Natural killer cell (primary cell): ENCODE measurements at regions not wholly inside any gene's neighbourhood (a gene's known extent, or its start where the extent isn't known, plus 50 kb on each side); places are given as distances from the start of the nearest gene placed in this dataset.
"Not testable (repeated sequence)": the region's sequence is repeated elsewhere in the genome, so short reads cannot be mapped to it uniquely, and the experiment has no call there.

Experiments
- ATAC-seq, 3 donors: fragments of 150-1000 bp in 2 of 3; fragments of 200-7000 bp in 1 of 3; cut with Tn5 transposase; 1 replicate in 1 of 3; 2 replicates in 2 of 3; pipeline ENCODE4 v1.10.0; 2021; ENCODE audit warnings: mild to moderate bottlenecking in 2 of 3, moderate library complexity in 2 of 3
- DNase-seq, 2 donors: peaks; one replicate each; pipeline versions ENCODE4 v3.0.0 to v3.0.0-alpha.2; 2013 to 2021; ENCODE audit warnings: mixed read lengths in 1 of 2
- H3K27ac ChIP-seq: one replicate; pipeline ENCODE4 v1.5.1; 2013; ENCODE audit warnings: mild to moderate bottlenecking, low read length
- H3K27me3 ChIP-seq: one replicate; pipeline ENCODE4 v1.6.1; 2013; ENCODE audit warnings: low read length; ENCODE audit not compliant: control insufficient read depth, insufficient read depth
- H3K36me3 ChIP-seq: one replicate; pipeline ENCODE4 v1.6.1; 2013; ENCODE audit warnings: low read length; ENCODE audit not compliant: control insufficient read depth, insufficient read depth
- H3K4me1 ChIP-seq: one replicate; pipeline ENCODE4 v1.6.1; 2013; ENCODE audit warnings: low read length; ENCODE audit not compliant: control insufficient read depth, insufficient read depth
- H3K4me3 ChIP-seq: one replicate; pipeline ENCODE4 v1.5.1; 2013; ENCODE audit warnings: low read length
- H3K9me3 ChIP-seq: one replicate; pipeline ENCODE4 v1.6.1; 2013; ENCODE audit warnings: low read length; ENCODE audit not compliant: control insufficient read depth, insufficient read depth
- H3K27ac Mint-ChIP-seq, 2 donors: one replicate each; pipeline ENCODE4 v1.8.0; 2022; ENCODE audit warnings: mild to moderate bottlenecking in 2 of 2, mixed read lengths in 2 of 2, moderate library complexity in 1 of 2
- H3K27me3 Mint-ChIP-seq, 2 donors: one replicate each; pipeline ENCODE4 v1.8.0; 2022; ENCODE audit warnings: low read depth in 2 of 2, mixed read lengths in 2 of 2
- H3K36me3 Mint-ChIP-seq: one replicate; pipeline ENCODE4 v1.8.0; 2022; ENCODE audit warnings: mixed read lengths
- H3K4me1 Mint-ChIP-seq, 2 donors: one replicate each; pipeline ENCODE4 v1.8.0; 2022; ENCODE audit warnings: mixed read lengths in 2 of 2
- H3K4me3 Mint-ChIP-seq: one replicate; pipeline ENCODE4 v1.8.0; 2022; ENCODE audit warnings: mild to moderate bottlenecking, moderate library complexity, mixed read lengths
- H3K9me3 Mint-ChIP-seq, 2 donors: one replicate each; pipeline ENCODE4 v1.8.0; 2022; ENCODE audit warnings: mixed read lengths in 2 of 2
- WGBS: methylation state at CpG from one replicate; pipeline ENCODE4 v1.1.7; 2013; ENCODE audit warnings: missing lambda C conversion rate; ENCODE audit not compliant: insufficient coverage; 5-methylcytosine and 5-hydroxymethylcytosine counted together
- intact Hi-C: fragments of 100-400 bp; cut with micrococcal nuclease; formaldehyde crosslinking; loops from one replicate; pipeline ENCODE4 v1.14.2; 2022
- TF ChIP-seq, protein P1 (sequence below): fragments of 200-600 bp; IDR thresholded peaks from one replicate; pipeline ENCODE4 v1.8.0; 2022; ENCODE audit warnings: antibody characterized with exemption

DNA sequence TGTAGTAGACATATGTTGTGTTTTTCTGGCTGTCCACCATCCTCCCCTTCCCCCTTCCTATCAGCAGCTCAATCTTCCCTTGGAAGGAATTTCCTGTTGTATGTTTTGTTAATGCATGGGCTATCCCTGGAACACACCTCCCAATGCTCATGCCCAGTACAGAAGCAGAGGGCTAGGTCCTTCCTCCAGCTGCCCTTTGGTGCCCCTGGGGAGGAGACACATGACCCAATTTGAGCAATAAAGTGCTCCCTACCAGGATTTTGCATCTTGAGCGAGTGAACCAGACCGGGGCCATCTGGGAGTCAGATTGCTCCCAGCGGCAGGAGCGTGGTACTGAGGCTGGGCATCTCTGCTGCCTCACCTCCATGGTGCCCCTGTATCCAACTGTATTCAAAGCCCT, 141.5 kb upstream of the MED13 start:
- no peak for DNase-seq
- Mint-ChIP-seq H3K4me3 (no peak overlapping the region), H3K36me3 (no peaks in the 10 kb centered on the region), H3K4me1 (no peaks in the 10 kb centered on the region), H3K27ac (no peak overlapping the region), H3K9me3 (no peaks in the 10 kb centered on the region), H3K27me3 (peaks cover under 1 to 4% of the 10 kb centered on the region in 2 donors)
- 91% methylated on average over 4 of the region's 4 CpGs for WGBS
- Histone ChIP-seq H3K36me3 (no peaks in the 10 kb centered on the region), H3K4me3 (no peak overlapping the region), H3K9me3 (no peaks in the 10 kb centered on the region), H3K27ac (no peak overlapping the region), H3K27me3 (no peaks in the 10 kb centered on the region), H3K4me1 (no peaks in the 10 kb centered on the region)
- intact Hi-C loops: no loop called here
- TF ChIP-seq, protein P1, sequence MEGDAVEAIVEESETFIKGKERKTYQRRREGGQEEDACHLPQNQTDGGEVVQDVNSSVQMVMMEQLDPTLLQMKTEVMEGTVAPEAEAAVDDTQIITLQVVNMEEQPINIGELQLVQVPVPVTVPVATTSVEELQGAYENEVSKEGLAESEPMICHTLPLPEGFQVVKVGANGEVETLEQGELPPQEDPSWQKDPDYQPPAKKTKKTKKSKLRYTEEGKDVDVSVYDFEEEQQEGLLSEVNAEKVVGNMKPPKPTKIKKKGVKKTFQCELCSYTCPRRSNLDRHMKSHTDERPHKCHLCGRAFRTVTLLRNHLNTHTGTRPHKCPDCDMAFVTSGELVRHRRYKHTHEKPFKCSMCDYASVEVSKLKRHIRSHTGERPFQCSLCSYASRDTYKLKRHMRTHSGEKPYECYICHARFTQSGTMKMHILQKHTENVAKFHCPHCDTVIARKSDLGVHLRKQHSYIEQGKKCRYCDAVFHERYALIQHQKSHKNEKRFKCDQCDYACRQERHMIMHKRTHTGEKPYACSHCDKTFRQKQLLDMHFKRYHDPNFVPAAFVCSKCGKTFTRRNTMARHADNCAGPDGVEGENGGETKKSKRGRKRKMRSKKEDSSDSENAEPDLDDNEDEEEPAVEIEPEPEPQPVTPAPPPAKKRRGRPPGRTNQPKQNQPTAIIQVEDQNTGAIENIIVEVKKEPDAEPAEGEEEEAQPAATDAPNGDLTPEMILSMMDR: no peak
- ATAC-seq: no peak

DNA sequence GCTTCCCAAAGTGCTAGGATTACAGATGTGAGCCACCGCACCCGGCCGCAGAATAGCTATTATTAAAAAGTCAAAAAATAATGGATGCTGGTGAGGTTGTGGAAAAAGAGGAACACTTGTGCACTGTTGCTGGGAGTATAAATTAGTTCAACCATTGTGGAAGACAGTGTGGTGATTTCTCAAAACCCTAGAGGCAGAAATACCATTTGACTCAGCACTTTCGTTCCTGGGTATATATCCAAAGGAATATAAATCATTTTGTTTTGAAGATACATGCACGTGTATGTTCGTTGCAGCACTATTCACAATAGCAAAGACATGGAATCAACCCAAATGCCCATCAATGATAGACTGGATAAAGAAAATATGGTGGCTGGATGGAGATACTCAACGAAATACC, 132.1 kb upstream of the MED13 start:
- H3K36me3 Mint-ChIP-seq, H3K4me3 ChIP-seq, H3K4me3 Mint-ChIP-seq, H3K9me3 Mint-ChIP-seq, H3K9me3 ChIP-seq, H3K27ac ChIP-seq, H3K4me1 ChIP-seq, ATAC-seq, intact Hi-C loops, H3K27ac Mint-ChIP-seq, H3K27me3 ChIP-seq, DNase-seq, H3K36me3 ChIP-seq, H3K4me1 Mint-ChIP-seq, H3K27me3 Mint-ChIP-seq: not testable (repeated sequence)
- WGBS: 35% methylated on average over 5 of the region's 7 CpGs

DNA sequence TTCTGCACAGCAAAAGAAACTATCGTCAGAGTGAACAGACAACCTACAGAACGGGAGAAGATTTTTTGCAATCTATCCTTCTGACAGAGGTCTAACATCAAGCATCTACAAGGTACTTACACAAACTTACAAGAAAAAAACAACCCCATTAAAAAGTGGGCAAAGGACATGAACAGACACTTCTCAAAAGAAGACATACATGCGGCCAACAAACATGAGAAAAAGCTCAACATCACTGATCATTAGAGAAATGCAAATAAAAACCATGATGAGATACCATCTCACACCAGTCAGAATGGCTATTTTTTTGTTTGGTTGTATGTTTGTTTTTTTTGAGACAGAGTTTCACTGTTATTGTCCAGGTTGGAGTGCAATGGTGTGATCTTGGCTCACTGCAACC, 131.5 kb upstream of the MED13 start:
- H3K9me3 Mint-ChIP-seq, intact Hi-C loops: not testable (repeated sequence)

DNA sequence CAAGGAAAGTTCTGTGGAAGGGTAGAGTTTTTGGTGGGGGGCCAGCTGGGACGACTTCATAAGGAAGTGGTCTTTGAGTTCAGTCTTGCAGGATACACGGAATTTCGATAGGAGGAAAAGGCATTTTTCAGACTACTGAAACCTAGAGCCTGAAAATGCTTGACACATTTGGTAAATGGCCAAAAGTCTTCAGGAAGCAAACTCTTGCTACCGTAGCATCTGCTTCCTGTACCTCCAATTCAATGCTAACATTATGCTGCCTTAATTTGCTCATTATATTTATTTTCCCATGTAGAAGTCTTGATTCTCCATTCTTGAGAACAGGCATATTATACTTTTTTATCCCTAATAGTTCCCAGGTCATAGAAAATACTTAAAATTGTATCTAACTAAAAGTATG, 129.3 kb upstream of the MED13 start:
- no peak overlapping the region for H3K27ac ChIP-seq
- no peak overlapping the region for H3K4me3 ChIP-seq
- TF ChIP-seq, protein P1: no peak
- H3K9me3 Mint-ChIP-seq: no peaks in the 10 kb centered on the region
- intact Hi-C loops: no loop called here
- no peak overlapping the region for H3K27ac Mint-ChIP-seq
- H3K36me3 ChIP-seq: no peaks in the 10 kb centered on the region
- no peaks in the 10 kb centered on the region for H3K9me3 ChIP-seq
- no peaks in the 10 kb centered on the region for H3K4me1 Mint-ChIP-seq
- H3K36me3 Mint-ChIP-seq: no peaks in the 10 kb centered on the region
- 17% methylated on average over 4 of the region's 4 CpGs for WGBS
- ATAC-seq (no peak), DNase-seq (no peak)
- no peaks in the 10 kb centered on the region for H3K27me3 ChIP-seq
- H3K4me3 Mint-ChIP-seq: no peak overlapping the region
- H3K27me3 Mint-ChIP-seq: peaks cover 0 to 2% of the 10 kb centered on the region in 2 donors
- no peaks in the 10 kb centered on the region for H3K4me1 ChIP-seq

More for the DNA sequence above, 131.5 kb upstream of the MED13 start:
- not testable (repeated sequence) for ATAC-seq, H3K27me3 ChIP-seq, H3K4me1 ChIP-seq, H3K27ac ChIP-seq, H3K27me3 Mint-ChIP-seq, H3K4me3 Mint-ChIP-seq, H3K36me3 ChIP-seq, DNase-seq, H3K36me3 Mint-ChIP-seq, H3K4me1 Mint-ChIP-seq, H3K27ac Mint-ChIP-seq, H3K9me3 ChIP-seq, H3K4me3 ChIP-seq
- whole genome bisulfite sequencing: 100% methylated on average over 2 of the region's 3 CpGs

DNA sequence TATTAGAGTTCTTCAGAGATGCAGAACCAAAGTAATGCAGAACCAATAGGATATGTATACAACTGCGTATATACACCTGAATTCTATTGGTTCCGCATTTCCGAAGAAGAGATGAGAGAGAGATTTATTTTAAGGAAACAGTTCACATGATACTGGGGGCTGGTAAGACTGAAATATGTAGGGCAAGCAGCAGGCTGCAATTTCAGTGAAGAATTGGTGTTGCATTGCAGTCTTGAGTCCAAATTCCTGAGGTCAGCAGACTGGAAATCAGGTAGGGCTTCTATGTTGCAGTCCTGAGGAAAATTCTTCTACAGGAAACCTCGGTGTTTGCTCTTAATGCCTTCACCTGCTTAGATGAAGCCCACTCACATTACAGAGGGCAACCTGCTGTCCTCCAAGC, 128.2 kb upstream of the MED13 start:
- WGBS: 97% methylated on average over 4 of the region's 4 CpGs
- H3K27me3 Mint-ChIP-seq: peaks cover 0 to 2% of the 10 kb centered on the region in 2 donors
- Histone ChIP-seq H3K4me1 (no peaks in the 10 kb centered on the region), H3K27ac (no peak overlapping the region), H3K9me3 (no peaks in the 10 kb centered on the region), H3K27me3 (no peaks in the 10 kb centered on the region), H3K36me3 (no peaks in the 10 kb centered on the region), H3K4me3 (no peak overlapping the region)
- no peak overlapping the region for H3K27ac Mint-ChIP-seq
- H3K4me3 Mint-ChIP-seq: no peak overlapping the region
- ATAC-seq: no peak
- intact Hi-C loops: no loop called here
- TF ChIP-seq, protein P1: no peak
- H3K9me3 Mint-ChIP-seq: no peaks in the 10 kb centered on the region
- H3K4me1 Mint-ChIP-seq: no peaks in the 10 kb centered on the region
- H3K36me3 Mint-ChIP-seq: no peaks in the 10 kb centered on the region
- DNase-seq: no peak
